GM21526 (cell line): ENCODE measurements at regions not wholly inside any gene's neighbourhood (a gene's known extent, or its start where the extent isn't known, plus 50 kb on each side); places are given as distances from the start of the nearest gene placed in this dataset.
"Not testable (repeated sequence)": the region's sequence is repeated elsewhere in the genome, so short reads cannot be mapped to it uniquely, and the experiment has no call there.

ENCODE experiments used
- ATAC-seq: cut with Tn5 transposase; IDR thresholded peaks from one replicate; pipeline ENCODE4 v1.9.1; 2021; ENCODE audit warnings: moderate library complexity; ENCODE audit not compliant: unreplicated experiment, low FRiP score

GRCh38 chr1:56286506-56286905, 292.9 kb downstream of the PLPP3 start:
- no peak for ATAC-seq

DNA sequence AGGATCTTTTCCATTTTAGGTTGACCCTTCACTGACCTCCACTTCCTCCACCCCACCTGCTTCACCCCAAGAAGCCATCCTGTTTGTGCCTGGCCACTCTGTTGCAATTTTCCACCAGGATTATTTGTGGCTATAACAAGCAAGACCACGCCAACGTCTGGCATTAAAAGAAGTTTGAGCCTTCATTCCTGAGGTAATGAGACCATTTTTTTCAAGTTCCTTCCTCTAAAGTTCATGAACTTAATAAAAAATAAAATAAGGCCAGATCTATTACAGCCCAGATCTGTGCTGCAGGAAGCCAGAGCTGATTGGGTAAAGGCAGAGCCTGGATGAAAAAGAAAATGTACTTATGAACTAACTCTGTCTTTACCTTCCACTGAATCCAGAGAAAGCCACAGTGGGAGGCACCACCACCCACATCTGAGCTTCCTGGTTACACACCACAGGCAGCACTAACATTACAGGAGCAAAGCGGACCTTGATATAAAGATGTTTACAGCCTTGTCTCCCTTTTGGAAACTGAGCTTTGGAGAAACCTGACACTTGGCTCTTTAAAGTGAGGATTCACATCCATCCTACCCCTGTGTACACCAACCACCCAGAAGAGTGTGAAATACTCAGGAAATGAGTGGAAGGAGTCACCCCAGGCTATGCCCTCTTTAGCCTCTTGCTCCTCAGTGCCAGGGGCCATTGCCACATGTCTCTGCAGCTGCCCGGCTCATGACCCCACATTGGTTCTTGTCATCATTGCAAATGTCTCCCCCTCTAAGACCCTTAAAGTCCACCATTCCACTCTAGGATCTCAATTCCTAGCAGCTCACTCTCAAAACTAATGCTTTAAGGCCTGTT, 293.6 kb downstream of the PLPP3 start:
- no peak for ATAC-seq

GRCh38 chr1:56284928-56285327, 294.4 kb downstream of the PLPP3 start:
- ATAC-seq: no peak

DNA sequence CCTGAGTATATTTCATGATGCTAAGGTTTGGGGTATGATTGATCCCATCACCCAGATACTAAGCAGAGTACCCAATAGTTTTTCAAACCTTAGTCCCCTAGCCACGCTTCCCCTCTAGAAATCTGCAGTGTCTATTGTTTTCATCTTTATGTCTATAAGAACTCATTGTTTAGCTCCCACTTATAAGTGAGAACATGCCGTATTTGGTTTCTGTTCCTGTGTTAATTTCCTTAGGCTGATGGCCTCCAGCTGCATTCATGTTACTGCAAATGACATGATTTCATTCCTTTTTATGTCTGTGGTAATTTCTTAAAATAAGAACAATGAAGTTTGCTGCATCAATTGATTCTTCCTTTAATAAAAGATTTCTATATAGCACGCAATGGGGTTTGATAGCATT, 301.3 kb downstream of the PLPP3 start:
- ATAC-seq: no peak

- ATAC-seq: no peak
These were observed 310.7 kb downstream of the PLPP3 start for GRCh38 chr1:56268519-56269140.

DNA sequence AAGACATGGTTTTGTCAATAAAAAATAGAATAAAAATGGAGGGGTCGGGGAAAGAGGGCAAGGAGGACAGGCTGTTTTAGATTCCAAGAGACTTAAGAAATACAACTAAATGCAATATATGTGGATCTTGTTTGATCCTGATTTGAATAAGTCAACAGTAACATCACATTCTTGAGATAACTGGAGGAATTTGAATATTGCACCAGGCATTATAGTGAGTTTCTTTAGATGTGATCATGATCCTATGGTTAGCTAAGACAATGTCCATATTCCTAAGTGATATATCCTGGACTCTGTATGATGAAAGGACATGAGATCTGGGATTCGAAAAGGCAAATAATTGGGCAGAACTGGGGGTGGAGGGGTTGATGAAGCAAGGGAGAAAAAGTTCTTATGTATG, 311.8 kb downstream of the PLPP3 start:
- no peak for ATAC-seq

- ATAC-seq: no peak
These were observed 313.0 kb downstream of the PLPP3 start for GRCh38 chr1:56266359-56266758.

DNA sequence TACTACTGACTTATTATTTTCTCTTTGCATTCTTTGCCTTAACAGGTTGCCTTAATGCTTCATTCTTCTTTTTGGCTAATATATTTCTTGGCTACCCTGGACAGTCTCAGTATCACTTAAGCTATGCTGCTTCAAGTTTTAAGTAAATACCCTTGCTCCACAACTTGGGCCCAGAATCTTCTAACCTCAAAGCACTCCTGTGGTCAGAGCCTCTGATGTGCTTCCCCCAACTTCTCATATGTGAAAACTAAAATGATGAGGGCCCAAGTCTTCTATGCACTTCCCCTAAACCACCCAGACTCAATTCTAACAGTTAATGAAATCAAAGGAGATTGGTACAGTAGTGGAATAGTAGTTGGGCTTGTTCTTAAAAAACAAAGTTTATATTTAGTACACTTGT, 314.1 kb downstream of the PLPP3 start:
- no peak for ATAC-seq

GRCh38 chr1:56263908-56264307, 315.5 kb downstream of the PLPP3 start:
- ATAC-seq: no peak

DNA sequence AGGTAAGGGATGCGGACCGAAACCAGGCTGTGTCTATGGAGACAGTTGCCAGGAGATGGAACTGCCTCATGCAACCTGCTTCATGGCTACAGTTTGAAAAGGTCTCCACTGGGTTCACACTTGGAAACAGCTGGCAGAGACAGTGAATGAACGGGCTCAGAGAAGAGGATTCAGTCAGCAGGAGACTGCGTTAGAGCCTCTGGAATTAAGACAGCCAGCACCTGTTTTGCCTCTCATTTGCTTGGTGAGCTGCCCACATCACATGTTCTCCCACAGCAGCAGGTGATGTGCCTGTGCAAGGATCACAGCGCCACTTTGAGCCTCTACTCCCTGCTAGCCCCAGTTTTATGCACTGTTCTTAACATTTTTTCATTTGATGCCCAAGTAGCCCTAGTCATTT, 321.0 kb downstream of the PLPP3 start:
- ATAC-seq: no peak

DNA sequence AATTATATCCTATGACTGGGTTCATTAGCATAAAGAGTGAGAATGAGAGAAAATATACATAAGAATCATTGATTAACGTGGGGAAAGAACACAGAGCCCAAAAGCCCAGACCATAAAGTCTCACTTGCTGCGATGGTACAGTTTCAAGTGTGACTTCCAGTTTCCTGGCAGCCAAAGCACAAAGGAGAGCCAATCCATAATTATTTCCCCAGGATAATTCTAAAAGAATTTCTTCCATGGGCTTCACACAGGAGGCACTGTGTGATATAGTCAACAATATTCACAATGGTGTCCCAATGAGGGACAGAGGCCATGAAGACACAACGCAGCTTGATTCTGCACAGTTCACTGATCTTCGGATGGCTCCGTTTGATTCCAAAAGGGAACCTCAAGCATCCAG, 321.6 kb downstream of the PLPP3 start:
- no peak for ATAC-seq

DNA sequence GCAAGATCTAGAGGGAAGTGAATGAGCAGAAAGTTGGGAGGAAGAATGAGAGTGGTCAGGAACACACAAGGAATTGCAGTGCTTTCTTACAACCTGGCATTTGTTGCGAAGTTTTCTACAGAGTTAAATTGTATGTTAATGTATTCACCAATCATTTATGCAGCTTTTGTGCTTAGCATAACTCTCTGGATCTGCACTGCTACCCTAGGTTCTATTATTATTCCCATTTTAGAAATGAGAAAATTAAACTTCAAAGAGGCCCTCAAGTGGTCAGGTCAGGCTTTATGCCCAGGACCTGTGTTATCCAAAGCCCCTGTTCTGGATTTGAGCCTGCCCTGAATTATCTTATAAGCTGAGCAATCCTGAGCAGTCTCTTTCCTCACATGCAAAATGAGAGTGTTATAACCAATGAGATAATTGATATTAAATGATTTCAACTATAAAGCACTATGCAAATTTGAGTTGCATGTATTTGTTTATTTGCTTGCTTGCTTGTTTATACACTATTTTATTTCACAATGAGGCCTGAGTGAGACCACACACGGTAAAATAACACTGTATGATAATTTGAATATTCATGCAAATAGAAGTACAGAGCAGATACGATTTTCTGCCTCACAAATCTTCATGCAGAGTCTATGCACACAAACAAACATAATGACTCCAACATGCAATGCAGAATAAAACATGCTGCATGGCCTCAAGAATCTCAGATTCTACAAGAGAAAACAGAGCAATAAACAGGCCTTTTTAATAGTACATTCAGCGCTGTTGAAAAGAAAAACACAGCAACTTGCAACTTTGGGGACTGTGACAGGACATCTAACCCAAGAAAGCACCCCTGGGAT, 323.0 kb downstream of the PLPP3 start:
- no peak for ATAC-seq

- ATAC-seq: no peak
These were observed 323.7 kb downstream of the PLPP3 start for GRCh38 chr1:56255516-56256152.

DNA sequence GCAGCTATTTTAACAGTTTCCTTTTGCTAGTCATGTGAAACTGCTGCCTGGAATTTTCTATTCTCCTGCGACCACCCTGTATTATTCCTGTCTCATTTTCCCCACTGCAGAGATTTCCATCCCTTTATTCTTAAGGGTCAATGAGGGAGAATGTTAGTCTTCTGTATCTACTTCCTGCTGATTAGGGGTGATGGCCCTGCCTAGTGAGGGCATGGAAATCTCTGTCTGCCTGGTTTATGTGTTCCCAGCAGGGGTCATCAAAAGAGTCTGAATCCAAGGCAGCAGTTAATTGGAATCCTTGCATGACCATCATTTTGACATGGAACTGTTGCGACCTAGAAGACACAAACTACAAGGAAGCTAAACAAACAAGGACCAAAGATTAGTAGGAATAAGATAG, 325.2 kb downstream of the PLPP3 start:
- ATAC-seq: no peak

DNA sequence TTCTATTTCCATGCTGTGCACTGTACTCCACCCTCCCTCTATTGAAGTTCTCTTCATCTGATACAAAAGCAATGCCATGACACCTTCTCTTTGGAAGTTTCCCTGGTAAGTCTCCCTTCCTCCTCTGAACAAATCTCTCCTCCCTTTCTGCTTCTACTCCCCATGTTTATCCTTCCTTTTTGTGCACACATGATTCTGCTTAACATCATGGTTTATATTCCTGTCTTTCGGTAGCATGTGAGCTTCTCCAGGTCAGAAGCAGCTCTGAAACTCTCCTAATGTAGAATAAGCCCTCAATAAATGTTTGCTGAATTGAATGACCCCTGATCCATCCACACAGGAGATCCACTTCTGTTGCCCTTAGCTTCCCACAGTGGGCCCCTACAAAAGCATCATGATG, 328.6 kb downstream of the PLPP3 start:
- no peak for ATAC-seq

- no peak for ATAC-seq
These were observed 330.1 kb downstream of the PLPP3 start for GRCh38 chr1:56249234-56249633.

DNA sequence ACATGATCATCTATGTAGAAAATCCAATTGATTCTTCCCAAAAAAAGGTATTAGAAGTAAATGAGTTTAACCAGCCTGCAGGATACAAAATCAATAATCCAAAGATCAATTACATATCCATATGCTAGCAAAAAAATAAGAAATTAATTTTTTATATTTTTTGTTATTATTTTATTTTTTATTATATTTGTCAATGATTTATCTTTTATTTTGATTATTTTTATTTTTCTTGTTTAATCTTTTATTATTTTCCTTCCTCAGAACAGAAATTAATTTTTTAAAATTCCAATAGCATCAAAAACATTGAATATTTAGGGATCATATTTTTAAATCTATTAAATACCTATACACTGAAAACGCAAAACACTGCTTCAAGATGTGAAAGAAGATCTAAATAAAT, 331.2 kb downstream of the PLPP3 start:
- no peak for ATAC-seq

- ATAC-seq: not testable (repeated sequence)
These were observed 332.6 kb downstream of the PLPP3 start for GRCh38 chr1:56246726-56247125.

- no peak for ATAC-seq
These were observed 339.0 kb downstream of the PLPP3 start for GRCh38 chr1:56240400-56240799.

GRCh38 chr1:56237491-56238064, 341.8 kb downstream of the PLPP3 start:
- no peak for ATAC-seq
